ENCODE measurements at regions not wholly inside any gene's neighbourhood (a gene's known extent, or its start where the extent isn't known, plus 50 kb on each side); places are given as distances from the start of the nearest gene placed in this dataset.

DNA sequence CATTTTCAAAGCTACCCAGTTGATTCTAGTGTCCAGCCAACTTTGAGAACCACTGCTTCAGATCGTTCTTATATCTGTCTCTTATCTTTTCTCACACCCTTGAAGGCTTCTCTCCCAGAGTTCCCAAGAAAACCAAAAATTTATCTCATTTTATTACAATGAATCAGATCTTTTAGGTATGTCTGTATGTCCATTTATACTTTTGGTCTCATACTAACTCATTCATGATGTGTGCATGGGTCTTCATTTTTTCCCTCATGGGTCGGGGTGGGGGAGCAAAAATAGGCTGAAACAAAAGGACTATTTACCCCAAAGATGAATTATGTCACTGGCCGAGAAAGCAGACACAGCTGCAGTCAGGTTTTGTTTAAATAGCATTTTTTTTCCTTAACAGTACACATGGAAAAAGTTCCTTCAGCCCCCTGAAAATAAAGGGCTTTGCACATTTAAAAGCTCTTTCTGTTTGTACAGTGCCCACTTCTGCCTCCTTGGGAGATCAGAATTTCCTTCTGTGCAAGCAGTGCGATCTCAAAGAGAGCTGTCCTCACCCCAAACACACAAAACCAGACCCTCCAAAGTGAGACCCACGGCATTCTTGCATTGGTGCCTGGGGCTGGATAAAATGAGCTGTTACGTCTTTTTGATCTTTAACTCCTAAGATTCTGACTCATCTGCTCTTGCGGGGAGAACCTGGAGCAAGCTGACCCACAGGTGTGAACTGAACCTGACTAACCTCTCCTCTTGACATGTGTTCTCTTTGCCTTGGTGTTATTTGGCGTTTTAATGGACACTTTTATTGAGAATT is 251.2 kb upstream of the ELAC2 start:
- Histone ChIP-seq H2BK5ac (ENCODE audit: low read depth, low read length) (no peak overlapping the region), H3K9ac (replicated peaks in 1 of 4; ENCODE audit: extremely low read depth in 1 of 4, low read depth in 3 of 4, low read length in 3 of 4) (no peak overlapping the region), H2AK5ac (ENCODE audit: low read depth, low read length) (no peak overlapping the region), H2BK12ac (ENCODE audit: low read depth, low read length) (no peak overlapping the region), H3K36me3 (ENCODE audit: control insufficient read depth in 2 of 4, insufficient read depth in 4 of 4, low read length in 3 of 4) (no peaks in the 10 kb centered on the region), H3K18ac (ENCODE audit: extremely low read depth, low read length) (no peak overlapping the region), H4K8ac (ENCODE audit: extremely low read depth, insufficient read depth, low read length) (no peak overlapping the region), H3K56ac (replicated peaks; ENCODE audit: insufficient read length, low read depth, low read length) (no peak overlapping the region), H2BK120ac (replicated peaks; ENCODE audit: low read depth, low read length) (no peak overlapping the region), H3K4me1 (replicated peaks in 1 of 4; ENCODE audit: control insufficient read depth in 3 of 4, insufficient read depth in 4 of 4, low read length in 3 of 4) (no peaks in the 10 kb centered on the region), H4K91ac (replicated peaks; ENCODE audit: insufficient read length, low read length) (no peak overlapping the region), H2BK20ac (ENCODE audit: low read length) (no peak overlapping the region), H3K14ac (ENCODE audit: insufficient read length) (no peak overlapping the region), H4K20me1 (replicated peaks in 1 of 2; ENCODE audit: control insufficient read depth in 1 of 2, insufficient read depth in 2 of 2, low read length in 2 of 2) (no peaks in the 10 kb centered on the region), H3K79me2 (ENCODE audit: control insufficient read depth in 1 of 2, insufficient read depth in 2 of 2, low read length in 2 of 2) (no peaks in the 10 kb centered on the region), H3K9me3 (ENCODE audit: insufficient read depth in 2 of 2, low read depth in 1 of 2, low read length in 1 of 2) (no peaks in the 10 kb centered on the region), H2BK15ac (ENCODE audit: low read length) (no peak overlapping the region), H3K27ac (ENCODE audit: low read depth, low read length) (no peak overlapping the region), H3K4ac (replicated peaks; ENCODE audit: insufficient read length, low read depth, low read length) (no peak overlapping the region), H3K79me1 (ENCODE audit: low read depth, low read length) (no peaks in the 10 kb centered on the region), H3K4me3 (ENCODE audit: extremely low read depth in 1 of 4, insufficient read depth in 2 of 4, low read depth in 3 of 4, low read length in 4 of 4) (no peak overlapping the region), H2AFZ (ENCODE audit: low read length) (no peak overlapping the region), H4K5ac (ENCODE audit: insufficient read length, low read depth, low read length) (no peak overlapping the region), H3K23ac (ENCODE audit: insufficient read length) (no peak overlapping the region), H3K27me3 (replicated peaks in 1 of 4; ENCODE audit: control insufficient read depth in 3 of 4, extremely low read depth in 1 of 4, insufficient read depth in 3 of 4, low read length in 3 of 4) (no peaks in the 10 kb centered on the region), H3K23me2 (ENCODE audit: low read depth, low read length) (no peaks in the 10 kb centered on the region), H3K4me2 (ENCODE audit: insufficient read depth in 1 of 2, low read depth in 2 of 2, low read length in 2 of 2) (no peak overlapping the region)
- no peak for FAIRE-seq
- no peak for DNase-seq (ENCODE audit: low read depth in 1 of 2, low spot score in 2 of 2)
- POLR2A ChIA-PET (ENCODE audit: partially characterized antibody), result no interaction called here
- WGBS, 2 experiments (ENCODE audit: extremely low coverage in 1 of 2, insufficient coverage in 1 of 2, insufficient read length in 1 of 2, insufficient replicate concordance in 2 of 2, low coverage in 1 of 2, low lambda C conversion rate in 2 of 2, missing lambda C conversion rate in 1 of 2), result 82% methylated on average over 8 of the region's 8 CpGs; no CpG with 5 or more reads in 1 of the 2 experiments
- CTCF ChIA-PET (ENCODE audit: partially characterized antibody), result interaction anchor here (0.9 to 1.2 kb wide), 3 partner anchors 10 to 237 kb away, joined by 3 read pairs; no protein-coding TSS in a partner anchor
- TF ChIP-seq MAFK (IDR thresholded peaks at IDR 0.05; ENCODE audit: low read depth, low read length) (no peak), RBBP5 (IDR thresholded peaks at IDR 0.05; ENCODE audit: borderline replicate concordance, low read depth, low read length) (no peak), CTCF (IDR thresholded peaks at IDR 0.05; ENCODE audit: control extremely low read depth in 1 of 3, insufficient read depth in 1 of 3, low read depth in 1 of 3, low read length in 3 of 3) (no peak), CBX8 (IDR thresholded peaks at IDR 0.05; ENCODE audit: borderline replicate concordance, low read depth, low read length) (no peak), TCF12 (IDR thresholded peaks at IDR 0.05; ENCODE audit: low read depth, low read length) (no peak), ASH2L (IDR thresholded peaks at IDR 0.05; ENCODE audit: low read length) (no peak), HDAC6 (IDR thresholded peaks at IDR 0.05; ENCODE audit: low read depth, low read length) (no peak), SUZ12 (IDR thresholded peaks at IDR 0.05; ENCODE audit: low read length) (no peak), MAX (IDR thresholded peaks at IDR 0.05) (no peak), TAF1 (IDR thresholded peaks at IDR 0.05; ENCODE audit: low read depth, low read length) (no peak), SIRT6 (IDR thresholded peaks at IDR 0.05; ENCODE audit: low read length) (no peak)
